WTC11 (cell line): ENCODE measurements at regions not wholly inside any gene's neighbourhood (a gene's known extent, or its start where the extent isn't known, plus 50 kb on each side); places are given as distances from the start of the nearest gene placed in this dataset.

Source experiments
- ATAC-seq: fragments of 200-7000 bp; cut with Tn5 transposase; 2 replicates; pipeline ENCODE4 v1.10.0; 2021; ENCODE audit warnings: mild to moderate bottlenecking, moderate library complexity
- CTCF ChIA-PET: fragments of 300-600 bp; sonication (Branson Sonifier 250); formaldehyde crosslinking; loops from one replicate; lab custom pipeline; 2021; ENCODE audit warnings: antibody characterized with exemption; lab: Charles Lee
- POLR2A ChIA-PET: fragments of 350-600 bp; sonication (Branson Sonifier 250); formaldehyde crosslinking; loops from one replicate; lab custom pipeline; 2021; ENCODE audit warnings: antibody characterized with exemption; lab: Charles Lee
- DNase-seq: peaks from one replicate; pipeline ENCODE4 v3.0.0; 2021; ENCODE audit warnings: low spot score
- H3K27ac Mint-ChIP-seq: 2 replicates; pipeline ENCODE4 v1.8.0; 2021; ENCODE audit warnings: mixed read lengths
- H3K27me3 Mint-ChIP-seq: 2 replicates; pipeline ENCODE4 v1.8.0; 2021; ENCODE audit warnings: low read depth, mild to moderate bottlenecking, moderate library complexity, mixed read lengths
- H3K36me3 Mint-ChIP-seq: 2 replicates; pipeline ENCODE4 v1.8.0; 2021; ENCODE audit warnings: mixed read lengths
- H3K4me1 Mint-ChIP-seq: 2 replicates; pipeline ENCODE4 v1.8.0; 2022; ENCODE audit warnings: mixed read lengths
- H3K4me3 Mint-ChIP-seq: 2 replicates; pipeline ENCODE4 v1.8.0; 2021; ENCODE audit warnings: mild to moderate bottlenecking, moderate library complexity, mixed read lengths
- H3K9me3 Mint-ChIP-seq: 2 replicates; pipeline ENCODE4 v1.8.0; 2021; ENCODE audit warnings: mixed read lengths
- ESRRA ChIP-seq: sonication (generic); formaldehyde crosslinking; IDR thresholded peaks from 2 replicates; pipeline ENCODE4 v1.8.1; 2022; ENCODE audit warnings: mild to moderate bottlenecking, missing genetic modification reagents, borderline replicate concordance
- GTF2I ChIP-seq: fragments of 250-450 bp; sonication (Bioruptor Pico); conservative IDR thresholded peaks from 2 replicates; pipeline ENCODE4 v1.4.0; 2021; ENCODE audit warnings: mild to moderate bottlenecking
- HMGA2 ChIP-seq: fragments of 250-450 bp; sonication (Bioruptor Pico); IDR thresholded peaks from 2 replicates; pipeline ENCODE4 v1.4.0; 2021; ENCODE audit warnings: mild to moderate bottlenecking, moderate library complexity
- JUN ChIP-seq: sonication (generic); formaldehyde crosslinking; IDR thresholded peaks from 2 replicates; pipeline ENCODE4 v1.8.0; 2023; ENCODE audit warnings: mild to moderate bottlenecking, missing genetic modification reagents
- MXD4 ChIP-seq: fragments of 250-450 bp; sonication (Bioruptor Pico); IDR thresholded peaks from 2 replicates; pipeline ENCODE4 v1.8.0; 2021; ENCODE audit warnings: mild to moderate bottlenecking, moderate library complexity, borderline replicate concordance
- NFATC4 ChIP-seq: fragments of 250-450 bp; sonication (Bioruptor Pico); IDR thresholded peaks from 2 replicates; pipeline ENCODE4 v1.9.0; 2021; ENCODE audit warnings: mild to moderate bottlenecking
- PRRX2 ChIP-seq: fragments of 250-450 bp; sonication (Bioruptor Pico); IDR thresholded peaks from 2 replicates; pipeline ENCODE4 v1.8.0; 2021; ENCODE audit warnings: mild to moderate bottlenecking
- RELA ChIP-seq: sonication (generic); formaldehyde crosslinking; IDR thresholded peaks from 2 replicates; pipeline ENCODE4 v1.8.1; 2022; ENCODE audit warnings: missing genetic modification reagents, mild to moderate bottlenecking, borderline replicate concordance
- RORB ChIP-seq: fragments of 250-450 bp; sonication (Bioruptor Pico); IDR thresholded peaks from 2 replicates; pipeline ENCODE4 v1.9.0; 2021; ENCODE audit warnings: mild to moderate bottlenecking
- TP53 ChIP-seq: sonication (generic); formaldehyde crosslinking; IDR thresholded peaks from 2 replicates; pipeline ENCODE4 v1.8.1; 2023; ENCODE audit warnings: mild to moderate bottlenecking, missing genetic modification reagents
- ZNF121 ChIP-seq: sonication (generic); formaldehyde crosslinking; IDR thresholded peaks from 2 replicates; pipeline ENCODE4 v1.8.0; 2023; ENCODE audit warnings: missing genetic modification reagents
- ZNF219 ChIP-seq: sonication (generic); formaldehyde crosslinking; IDR thresholded peaks from 2 replicates; pipeline ENCODE4 v1.8.0; 2023; ENCODE audit warnings: missing genetic modification reagents, mild to moderate bottlenecking, borderline replicate concordance
- ZNF263 ChIP-seq: sonication (generic); formaldehyde crosslinking; IDR thresholded peaks from 2 replicates; pipeline ENCODE4 v1.8.1; 2022; ENCODE audit warnings: low read depth, mild to moderate bottlenecking, moderate library complexity, missing genetic modification reagents
- ZNF416 ChIP-seq: fragments of 250-450 bp; sonication (Bioruptor Pico); IDR thresholded peaks from 2 replicates; pipeline ENCODE4 v1.9.0; 2021; ENCODE audit warnings: mild to moderate bottlenecking, inconsistent platforms
- TF ChIP-seq, protein P1 (sequence below): sonication (generic); formaldehyde crosslinking; IDR thresholded peaks from 2 replicates; pipeline ENCODE4 v1.8.1; 2022; ENCODE audit warnings: low read depth, missing genetic modification reagents, borderline replicate concordance
- TF ChIP-seq, protein P2 (sequence below): sonication (generic); formaldehyde crosslinking; IDR thresholded peaks from 2 replicates; pipeline ENCODE4 v1.8.1; 2023; ENCODE audit warnings: mild to moderate bottlenecking, missing genetic modification reagents, moderate library complexity
- TF ChIP-seq, protein P3 (sequence below): sonication (generic); formaldehyde crosslinking; conservative IDR thresholded peaks from 2 replicates; pipeline ENCODE4 v1.8.1; 2023; ENCODE audit warnings: mild to moderate bottlenecking, low read depth, missing genetic modification reagents, moderate library complexity
- TF ChIP-seq, protein P4 (sequence below): sonication (generic); formaldehyde crosslinking; IDR thresholded peaks from 2 replicates; pipeline ENCODE4 v1.8.1; 2023; ENCODE audit warnings: mild to moderate bottlenecking, missing genetic modification reagents
- TF ChIP-seq, protein P5 (sequence below): fragments of 250-450 bp; sonication (Bioruptor Pico); IDR thresholded peaks from 2 replicates; pipeline ENCODE4 v1.9.0; 2021; ENCODE audit warnings: mild to moderate bottlenecking
- TF ChIP-seq, protein P6 (sequence below): sonication (generic); formaldehyde crosslinking; IDR thresholded peaks from 2 replicates; pipeline ENCODE4 v1.8.0; 2022; ENCODE audit warnings: missing genetic modification reagents
- TF ChIP-seq, protein P7 (sequence below): sonication (generic); formaldehyde crosslinking; conservative IDR thresholded peaks from 2 replicates; pipeline ENCODE4 v1.8.1; 2022; ENCODE audit warnings: mild to moderate bottlenecking, missing genetic modification reagents

DNA sequence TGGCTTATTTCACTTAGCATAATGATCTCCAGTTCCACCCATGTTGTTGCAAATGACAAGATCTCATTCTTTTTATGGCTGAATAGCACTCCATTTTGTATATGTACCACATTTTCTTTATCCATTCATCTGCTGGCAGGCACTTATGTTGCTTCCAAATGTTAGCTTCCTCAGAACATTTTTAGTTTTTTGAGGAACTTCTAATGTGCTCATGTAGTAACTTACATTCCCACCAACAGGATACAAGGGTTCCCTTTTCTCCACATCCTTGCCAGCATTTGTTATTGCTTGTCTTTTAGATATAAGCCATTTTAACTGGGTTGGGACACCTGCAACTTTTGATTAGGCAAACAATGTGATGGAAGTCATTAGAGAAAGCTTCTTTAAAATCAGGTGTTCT is 454.2 kb downstream of the NLGN4X start:
- TF ChIP-seq MXD4 (CRISPR knock-in tag) (no peak), RORB (CRISPR knock-in tag) (no peak), ZNF416 (CRISPR knock-in tag) (no peak), ZNF263 (CRISPR knock-in tag) (no peak), ZNF219 (no peak), HMGA2 (CRISPR knock-in tag) (no peak), ZNF121 (CRISPR knock-in tag) (no peak)
- TF ChIP-seq, protein P1, sequence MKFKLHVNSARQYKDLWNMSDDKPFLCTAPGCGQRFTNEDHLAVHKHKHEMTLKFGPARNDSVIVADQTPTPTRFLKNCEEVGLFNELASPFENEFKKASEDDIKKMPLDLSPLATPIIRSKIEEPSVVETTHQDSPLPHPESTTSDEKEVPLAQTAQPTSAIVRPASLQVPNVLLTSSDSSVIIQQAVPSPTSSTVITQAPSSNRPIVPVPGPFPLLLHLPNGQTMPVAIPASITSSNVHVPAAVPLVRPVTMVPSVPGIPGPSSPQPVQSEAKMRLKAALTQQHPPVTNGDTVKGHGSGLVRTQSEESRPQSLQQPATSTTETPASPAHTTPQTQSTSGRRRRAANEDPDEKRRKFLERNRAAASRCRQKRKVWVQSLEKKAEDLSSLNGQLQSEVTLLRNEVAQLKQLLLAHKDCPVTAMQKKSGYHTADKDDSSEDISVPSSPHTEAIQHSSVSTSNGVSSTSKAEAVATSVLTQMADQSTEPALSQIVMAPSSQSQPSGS: no peak
- TF ChIP-seq, protein P2, sequence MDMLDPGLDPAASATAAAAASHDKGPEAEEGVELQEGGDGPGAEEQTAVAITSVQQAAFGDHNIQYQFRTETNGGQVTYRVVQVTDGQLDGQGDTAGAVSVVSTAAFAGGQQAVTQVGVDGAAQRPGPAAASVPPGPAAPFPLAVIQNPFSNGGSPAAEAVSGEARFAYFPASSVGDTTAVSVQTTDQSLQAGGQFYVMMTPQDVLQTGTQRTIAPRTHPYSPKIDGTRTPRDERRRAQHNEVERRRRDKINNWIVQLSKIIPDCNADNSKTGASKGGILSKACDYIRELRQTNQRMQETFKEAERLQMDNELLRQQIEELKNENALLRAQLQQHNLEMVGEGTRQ (CRISPR knock-in tag): no peak
- Mint-ChIP-seq H3K36me3 (no peaks in the 10 kb centered on the region), H3K4me1 (no peaks in the 10 kb centered on the region), H3K9me3 (peaks cover 23% of the 10 kb centered on the region; the same call in 1 of the 2 replicates), H3K4me3 (no peak overlapping the region), H3K27me3 (no peaks in the 10 kb centered on the region), H3K27ac (no peak overlapping the region)
- DNase-seq: no peak
- ChIA-PET CTCF (no interaction called here), POLR2A (no interaction called here)
- ATAC-seq: no peak

DNA sequence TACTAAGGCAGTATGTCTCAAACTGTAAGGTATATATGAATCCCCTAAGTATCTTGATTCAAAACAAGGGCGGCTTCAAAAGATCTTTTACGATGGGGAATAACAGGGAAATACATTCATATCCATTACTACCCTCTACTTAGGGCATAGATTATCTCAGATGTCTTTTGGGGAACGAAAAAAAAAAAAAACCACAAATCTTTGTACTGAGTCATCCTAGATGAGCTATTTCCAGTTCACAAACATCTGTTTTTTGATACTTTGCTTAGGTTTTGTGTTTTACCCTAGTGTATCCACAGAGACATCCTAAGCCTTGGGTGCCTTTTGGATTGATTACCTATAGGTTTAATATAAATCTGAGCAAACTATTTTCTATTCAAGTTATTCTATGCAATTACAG is 457.2 kb downstream of the NLGN4X start:
- no peak for ATAC-seq
- Mint-ChIP-seq H3K27me3 (no peaks in the 10 kb centered on the region), H3K4me1 (no peaks in the 10 kb centered on the region), H3K36me3 (no peaks in the 10 kb centered on the region), H3K9me3 (peaks cover 5% of the 10 kb centered on the region; the same call in 1 of the 2 replicates), H3K27ac (no peak overlapping the region), H3K4me3 (no peak overlapping the region)
- DNase-seq: no peak
- CTCF ChIA-PET: no interaction called here
- POLR2A ChIA-PET: no interaction called here
- TF ChIP-seq, protein P3, sequence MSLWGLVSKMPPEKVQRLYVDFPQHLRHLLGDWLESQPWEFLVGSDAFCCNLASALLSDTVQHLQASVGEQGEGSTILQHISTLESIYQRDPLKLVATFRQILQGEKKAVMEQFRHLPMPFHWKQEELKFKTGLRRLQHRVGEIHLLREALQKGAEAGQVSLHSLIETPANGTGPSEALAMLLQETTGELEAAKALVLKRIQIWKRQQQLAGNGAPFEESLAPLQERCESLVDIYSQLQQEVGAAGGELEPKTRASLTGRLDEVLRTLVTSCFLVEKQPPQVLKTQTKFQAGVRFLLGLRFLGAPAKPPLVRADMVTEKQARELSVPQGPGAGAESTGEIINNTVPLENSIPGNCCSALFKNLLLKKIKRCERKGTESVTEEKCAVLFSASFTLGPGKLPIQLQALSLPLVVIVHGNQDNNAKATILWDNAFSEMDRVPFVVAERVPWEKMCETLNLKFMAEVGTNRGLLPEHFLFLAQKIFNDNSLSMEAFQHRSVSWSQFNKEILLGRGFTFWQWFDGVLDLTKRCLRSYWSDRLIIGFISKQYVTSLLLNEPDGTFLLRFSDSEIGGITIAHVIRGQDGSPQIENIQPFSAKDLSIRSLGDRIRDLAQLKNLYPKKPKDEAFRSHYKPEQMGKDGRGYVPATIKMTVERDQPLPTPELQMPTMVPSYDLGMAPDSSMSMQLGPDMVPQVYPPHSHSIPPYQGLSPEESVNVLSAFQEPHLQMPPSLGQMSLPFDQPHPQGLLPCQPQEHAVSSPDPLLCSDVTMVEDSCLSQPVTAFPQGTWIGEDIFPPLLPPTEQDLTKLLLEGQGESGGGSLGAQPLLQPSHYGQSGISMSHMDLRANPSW: no peak
- TF ChIP-seq JUN (no peak), RELA (CRISPR knock-in tag) (no peak)

DNA sequence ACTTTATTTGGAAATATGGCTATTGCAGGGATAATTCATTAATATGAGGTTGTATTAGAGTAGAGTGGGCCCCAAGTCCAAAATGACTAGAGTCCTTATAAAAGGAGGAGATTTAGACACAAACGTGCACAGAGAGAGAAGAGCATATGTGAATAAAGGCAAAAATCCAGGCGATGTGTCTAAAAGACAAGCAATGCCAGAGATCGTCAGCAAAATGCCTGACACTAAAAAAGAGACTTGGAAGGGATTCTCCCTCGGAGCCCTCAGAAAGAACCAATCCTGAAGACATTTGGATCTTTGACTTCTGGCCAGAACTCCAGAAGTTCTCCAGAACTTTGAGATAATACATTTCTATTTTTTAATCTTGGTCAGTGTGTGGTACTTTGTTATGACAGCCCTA is 472.1 kb downstream of the NLGN4X start:
- Mint-ChIP-seq H3K4me1 (no peaks in the 10 kb centered on the region), H3K4me3 (no peak overlapping the region), H3K36me3 (peaks cover 4% of the 10 kb centered on the region; the same call in 1 of the 2 replicates), H3K27ac (no peak overlapping the region), H3K9me3 (peaks cover 9% of the 10 kb centered on the region), H3K27me3 (no peaks in the 10 kb centered on the region)
- POLR2A ChIA-PET: no interaction called here
- CTCF ChIA-PET: no interaction called here
- ATAC-seq: no peak
- DNase-seq: no peak
- TF ChIP-seq RELA (CRISPR knock-in tag) (no peak), PRRX2 (no peak), NFATC4 (no peak), ESRRA (CRISPR knock-in tag) (no peak), GTF2I (CRISPR knock-in tag) (no peak), TP53 (CRISPR knock-in tag) (no peak)
- TF ChIP-seq, protein P2 (CRISPR knock-in tag): no peak
- TF ChIP-seq, protein P4, sequence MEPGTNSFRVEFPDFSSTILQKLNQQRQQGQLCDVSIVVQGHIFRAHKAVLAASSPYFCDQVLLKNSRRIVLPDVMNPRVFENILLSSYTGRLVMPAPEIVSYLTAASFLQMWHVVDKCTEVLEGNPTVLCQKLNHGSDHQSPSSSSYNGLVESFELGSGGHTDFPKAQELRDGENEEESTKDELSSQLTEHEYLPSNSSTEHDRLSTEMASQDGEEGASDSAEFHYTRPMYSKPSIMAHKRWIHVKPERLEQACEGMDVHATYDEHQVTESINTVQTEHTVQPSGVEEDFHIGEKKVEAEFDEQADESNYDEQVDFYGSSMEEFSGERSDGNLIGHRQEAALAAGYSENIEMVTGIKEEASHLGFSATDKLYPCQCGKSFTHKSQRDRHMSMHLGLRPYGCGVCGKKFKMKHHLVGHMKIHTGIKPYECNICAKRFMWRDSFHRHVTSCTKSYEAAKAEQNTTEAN (CRISPR knock-in tag): no peak
- TF ChIP-seq, protein P5, sequence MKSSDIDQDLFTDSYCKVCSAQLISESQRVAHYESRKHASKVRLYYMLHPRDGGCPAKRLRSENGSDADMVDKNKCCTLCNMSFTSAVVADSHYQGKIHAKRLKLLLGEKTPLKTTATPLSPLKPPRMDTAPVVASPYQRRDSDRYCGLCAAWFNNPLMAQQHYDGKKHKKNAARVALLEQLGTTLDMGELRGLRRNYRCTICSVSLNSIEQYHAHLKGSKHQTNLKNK (CRISPR knock-in tag): no peak
- TF ChIP-seq, protein P6, sequence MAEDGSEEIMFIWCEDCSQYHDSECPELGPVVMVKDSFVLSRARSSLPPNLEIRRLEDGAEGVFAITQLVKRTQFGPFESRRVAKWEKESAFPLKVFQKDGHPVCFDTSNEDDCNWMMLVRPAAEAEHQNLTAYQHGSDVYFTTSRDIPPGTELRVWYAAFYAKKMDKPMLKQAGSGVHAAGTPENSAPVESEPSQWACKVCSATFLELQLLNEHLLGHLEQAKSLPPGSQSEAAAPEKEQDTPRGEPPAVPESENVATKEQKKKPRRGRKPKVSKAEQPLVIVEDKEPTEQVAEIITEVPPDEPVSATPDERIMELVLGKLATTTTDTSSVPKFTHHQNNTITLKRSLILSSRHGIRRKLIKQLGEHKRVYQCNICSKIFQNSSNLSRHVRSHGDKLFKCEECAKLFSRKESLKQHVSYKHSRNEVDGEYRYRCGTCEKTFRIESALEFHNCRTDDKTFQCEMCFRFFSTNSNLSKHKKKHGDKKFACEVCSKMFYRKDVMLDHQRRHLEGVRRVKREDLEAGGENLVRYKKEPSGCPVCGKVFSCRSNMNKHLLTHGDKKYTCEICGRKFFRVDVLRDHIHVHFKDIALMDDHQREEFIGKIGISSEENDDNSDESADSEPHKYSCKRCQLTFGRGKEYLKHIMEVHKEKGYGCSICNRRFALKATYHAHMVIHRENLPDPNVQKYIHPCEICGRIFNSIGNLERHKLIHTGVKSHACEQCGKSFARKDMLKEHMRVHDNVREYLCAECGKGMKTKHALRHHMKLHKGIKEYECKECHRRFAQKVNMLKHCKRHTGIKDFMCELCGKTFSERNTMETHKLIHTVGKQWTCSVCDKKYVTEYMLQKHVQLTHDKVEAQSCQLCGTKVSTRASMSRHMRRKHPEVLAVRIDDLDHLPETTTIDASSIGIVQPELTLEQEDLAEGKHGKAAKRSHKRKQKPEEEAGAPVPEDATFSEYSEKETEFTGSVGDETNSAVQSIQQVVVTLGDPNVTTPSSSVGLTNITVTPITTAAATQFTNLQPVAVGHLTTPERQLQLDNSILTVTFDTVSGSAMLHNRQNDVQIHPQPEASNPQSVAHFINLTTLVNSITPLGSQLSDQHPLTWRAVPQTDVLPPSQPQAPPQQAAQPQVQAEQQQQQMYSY (CRISPR knock-in tag): no peak
- TF ChIP-seq, protein P7, sequence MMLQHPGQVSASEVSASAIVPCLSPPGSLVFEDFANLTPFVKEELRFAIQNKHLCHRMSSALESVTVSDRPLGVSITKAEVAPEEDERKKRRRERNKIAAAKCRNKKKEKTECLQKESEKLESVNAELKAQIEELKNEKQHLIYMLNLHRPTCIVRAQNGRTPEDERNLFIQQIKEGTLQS (CRISPR knock-in tag): no peak
